Endothelial cell of umbilical vein (primary cell): ENCODE measurements at regions not wholly inside any gene's neighbourhood (a gene's known extent, or its start where the extent isn't known, plus 50 kb on each side); places are given as distances from the start of the nearest gene placed in this dataset.

Source experiments
- CTCF ChIP-seq, 2 donors: IDR thresholded peaks; 1 replicate in 1 of 2; 2 replicates in 1 of 2; pipeline ENCODE4 v1.5.1; 2011; ENCODE audit warnings: low read length in 2 of 2, mild to moderate bottlenecking in 2 of 2, moderate library complexity in 2 of 2, control low read depth in 1 of 2, inconsistent platforms in 1 of 2, low read depth in 1 of 2; ENCODE audit not compliant: insufficient read depth in 1 of 2; ENCODE audit errors: extremely low read depth in 1 of 2
- EZH2 ChIP-seq: IDR thresholded peaks from 2 replicates; pipeline ENCODE4 v1.6.1; 2012; ENCODE audit warnings: borderline replicate concordance, low read depth, mild to moderate bottlenecking, moderate library complexity, low read length, inconsistent platforms; ENCODE audit not compliant: severe bottlenecking
- POLR2AphosphoS5 ChIP-seq: IDR thresholded peaks from 2 replicates; pipeline ENCODE4 v1.6.1; 2012; ENCODE audit warnings: low read depth, mild to moderate bottlenecking, control low read depth, low read length, moderate library complexity; ENCODE audit not compliant: insufficient read depth

- no peak for TF ChIP-seq CTCF (IDR thresholded peaks at IDR 0.05; ENCODE audit: extremely low read depth in 1 of 2, insufficient read depth in 1 of 2, low read depth in 1 of 2, low read length in 2 of 2)
- no peak for TF ChIP-seq EZH2
- TF ChIP-seq POLR2AphosphoS5 = no peak
These were observed 512.1 kb upstream of the ITGA1 start for GRCh38 chr5:52275639-52276038.
